Endodermal cell (in vitro differentiated cells): ENCODE measurements at regions not wholly inside any gene's neighbourhood (a gene's known extent, or its start where the extent isn't known, plus 50 kb on each side); places are given as distances from the start of the nearest gene placed in this dataset.

Source experiments
- DNase-seq: peaks from one replicate; pipeline ENCODE4 v3.0.0-alpha.2; 2017
- H3K27ac ChIP-seq: 2 replicates; pipeline ENCODE4 v1.5.1; 2013; ENCODE audit warnings: mild to moderate bottlenecking, low read depth, low read length, moderate library complexity
- H3K27me3 ChIP-seq: 2 replicates; pipeline ENCODE4 v1.6.1; 2013; ENCODE audit warnings: mild to moderate bottlenecking, low read length, moderate library complexity; ENCODE audit not compliant: insufficient read depth, control insufficient read depth, poor library complexity, severe bottlenecking
- H3K36me3 ChIP-seq: 2 replicates; pipeline ENCODE4 v1.7.0; 2013; ENCODE audit warnings: mild to moderate bottlenecking, low read length, moderate library complexity; ENCODE audit not compliant: control insufficient read depth, insufficient read depth
- H3K4me1 ChIP-seq: one replicate; pipeline ENCODE4 v1.7.0; 2013; ENCODE audit warnings: low read length; ENCODE audit not compliant: control insufficient read depth, insufficient read depth
- H3K4me3 ChIP-seq: 2 replicates; pipeline ENCODE4 v1.5.1; 2013; ENCODE audit warnings: mild to moderate bottlenecking, low read length, moderate library complexity
- H3K9ac ChIP-seq: 2 replicates; pipeline ENCODE4 v1.6.1; 2013; ENCODE audit warnings: mild to moderate bottlenecking, low read length, moderate library complexity; ENCODE audit not compliant: poor library complexity, severe bottlenecking; ENCODE audit errors: extremely low read depth
- H3K9me3 ChIP-seq: 2 replicates; pipeline ENCODE4 v1.6.1; 2013; ENCODE audit warnings: mild to moderate bottlenecking, low read length, moderate library complexity; ENCODE audit not compliant: control insufficient read depth
- H3K27ac Mint-ChIP-seq: 2 replicates; pipeline ENCODE4 v1.8.0; 2020; ENCODE audit warnings: mixed read lengths
- H3K27me3 Mint-ChIP-seq: 2 replicates; pipeline ENCODE4 v1.8.0; 2021; ENCODE audit warnings: mild to moderate bottlenecking, mixed read lengths; ENCODE audit not compliant: insufficient read depth
- H3K36me3 Mint-ChIP-seq: 2 replicates; pipeline ENCODE4 v1.8.0; 2020; ENCODE audit warnings: low read depth, mixed read lengths
- H3K4me1 Mint-ChIP-seq: 2 replicates; pipeline ENCODE4 v1.8.0; 2020; ENCODE audit warnings: mixed read lengths
- H3K4me3 Mint-ChIP-seq: 2 replicates; pipeline ENCODE4 v1.8.0; 2020; ENCODE audit warnings: mild to moderate bottlenecking, moderate library complexity, mixed read lengths
- H3K9me3 Mint-ChIP-seq: 2 replicates; pipeline ENCODE4 v1.8.0; 2020; ENCODE audit warnings: mild to moderate bottlenecking, mixed read lengths
- WGBS, 2 experiments: methylation state at CpG; one replicate each; pipeline versions ENCODE4 v1.1.5 to v1.1.7; 2013; ENCODE audit warnings: missing lambda C conversion rate in 2 of 2, mixed read lengths in 1 of 2; ENCODE audit not compliant: insufficient coverage in 1 of 2, insufficient read length in 1 of 2; 5-methylcytosine and 5-hydroxymethylcytosine counted together
- TF ChIP-seq, protein P1 (sequence below): fragments of 200-600 bp; sonication (generic); conservative IDR thresholded peaks from 2 replicates; pipeline ENCODE4 v1.5.0; 2021; ENCODE audit warnings: antibody characterized with exemption, mild to moderate bottlenecking

GRCh38 chr3:1727242-1727641 lies 371.4 kb upstream of the CNTN4 start:
- Mint-ChIP-seq H3K4me1 (peaks cover 7% of the 10 kb centered on the region), H3K27ac (no peak overlapping the region), H3K36me3 (no peaks in the 10 kb centered on the region), H3K4me3 (no peak overlapping the region), H3K9me3 (peaks cover 9% of the 10 kb centered on the region), H3K27me3 (no peaks in the 10 kb centered on the region)
- H3K27me3 ChIP-seq = no peaks in the 10 kb centered on the region
- DNase-seq = no peak
- no peak overlapping the region for H3K27ac ChIP-seq
- no peaks in the 10 kb centered on the region for H3K4me1 ChIP-seq
- WGBS, 2 experiments = 89% methylated on average over 4 of the region's 4 CpGs; no CpG with 5 or more reads in 1 of the 2 experiments
- TF ChIP-seq, protein P1, sequence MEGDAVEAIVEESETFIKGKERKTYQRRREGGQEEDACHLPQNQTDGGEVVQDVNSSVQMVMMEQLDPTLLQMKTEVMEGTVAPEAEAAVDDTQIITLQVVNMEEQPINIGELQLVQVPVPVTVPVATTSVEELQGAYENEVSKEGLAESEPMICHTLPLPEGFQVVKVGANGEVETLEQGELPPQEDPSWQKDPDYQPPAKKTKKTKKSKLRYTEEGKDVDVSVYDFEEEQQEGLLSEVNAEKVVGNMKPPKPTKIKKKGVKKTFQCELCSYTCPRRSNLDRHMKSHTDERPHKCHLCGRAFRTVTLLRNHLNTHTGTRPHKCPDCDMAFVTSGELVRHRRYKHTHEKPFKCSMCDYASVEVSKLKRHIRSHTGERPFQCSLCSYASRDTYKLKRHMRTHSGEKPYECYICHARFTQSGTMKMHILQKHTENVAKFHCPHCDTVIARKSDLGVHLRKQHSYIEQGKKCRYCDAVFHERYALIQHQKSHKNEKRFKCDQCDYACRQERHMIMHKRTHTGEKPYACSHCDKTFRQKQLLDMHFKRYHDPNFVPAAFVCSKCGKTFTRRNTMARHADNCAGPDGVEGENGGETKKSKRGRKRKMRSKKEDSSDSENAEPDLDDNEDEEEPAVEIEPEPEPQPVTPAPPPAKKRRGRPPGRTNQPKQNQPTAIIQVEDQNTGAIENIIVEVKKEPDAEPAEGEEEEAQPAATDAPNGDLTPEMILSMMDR = no peak
- H3K9ac ChIP-seq = no peak overlapping the region
- H3K4me3 ChIP-seq = peak overlapping the region; percentile 5
- H3K9me3 ChIP-seq = peaks cover 61% of the 10 kb centered on the region
- no peaks in the 10 kb centered on the region for H3K36me3 ChIP-seq

- H3K27ac ChIP-seq = no peak overlapping the region
- H3K36me3 ChIP-seq = no peaks in the 10 kb centered on the region
- H3K4me1 ChIP-seq = no peaks in the 10 kb centered on the region
- Mint-ChIP-seq H3K27me3 (no peaks in the 10 kb centered on the region), H3K36me3 (no peaks in the 10 kb centered on the region), H3K27ac (no peak overlapping the region), H3K4me1 (peaks cover 10% of the 10 kb centered on the region), H3K4me3 (no peak overlapping the region), H3K9me3 (peaks cover 9% of the 10 kb centered on the region)
- no peak overlapping the region for H3K9ac ChIP-seq
- no peak for DNase-seq
- 79 to 86% methylated on average over 5 of the region's 5 CpGs for WGBS, 2 experiments
- TF ChIP-seq, protein P1 = no peak
- H3K27me3 ChIP-seq = no peaks in the 10 kb centered on the region
- peaks cover 59% of the 10 kb centered on the region for H3K9me3 ChIP-seq
- no peak overlapping the region for H3K4me3 ChIP-seq
These were observed 370.2 kb upstream of the CNTN4 start for GRCh38 chr3:1728510-1728909.

- Histone ChIP-seq H3K9me3 (peaks cover 56% of the 10 kb centered on the region), H3K27me3 (no peaks in the 10 kb centered on the region), H3K4me1 (no peaks in the 10 kb centered on the region), H3K36me3 (no peaks in the 10 kb centered on the region), H3K9ac (no peak overlapping the region), H3K27ac (no peak overlapping the region), H3K4me3 (no peak overlapping the region)
- Mint-ChIP-seq H3K27ac (peak overlapping the region; percentile 56), H3K27me3 (no peaks in the 10 kb centered on the region), H3K36me3 (no peaks in the 10 kb centered on the region), H3K4me3 (no peak overlapping the region), H3K4me1 (peaks cover 6% of the 10 kb centered on the region), H3K9me3 (peaks cover 16% of the 10 kb centered on the region)
- no peak for DNase-seq
- TF ChIP-seq, protein P1 = no peak
- 81 to 83% methylated on average over 3 of the region's 3 CpGs for WGBS, 2 experiments
These were observed 364.1 kb upstream of the CNTN4 start for GRCh38 chr3:1734494-1735122.
